ENCODE measurements at regions not wholly inside any gene's neighbourhood (a gene's known extent, or its start where the extent isn't known, plus 50 kb on each side); places are given as distances from the start of the nearest gene placed in this dataset.

DNA sequence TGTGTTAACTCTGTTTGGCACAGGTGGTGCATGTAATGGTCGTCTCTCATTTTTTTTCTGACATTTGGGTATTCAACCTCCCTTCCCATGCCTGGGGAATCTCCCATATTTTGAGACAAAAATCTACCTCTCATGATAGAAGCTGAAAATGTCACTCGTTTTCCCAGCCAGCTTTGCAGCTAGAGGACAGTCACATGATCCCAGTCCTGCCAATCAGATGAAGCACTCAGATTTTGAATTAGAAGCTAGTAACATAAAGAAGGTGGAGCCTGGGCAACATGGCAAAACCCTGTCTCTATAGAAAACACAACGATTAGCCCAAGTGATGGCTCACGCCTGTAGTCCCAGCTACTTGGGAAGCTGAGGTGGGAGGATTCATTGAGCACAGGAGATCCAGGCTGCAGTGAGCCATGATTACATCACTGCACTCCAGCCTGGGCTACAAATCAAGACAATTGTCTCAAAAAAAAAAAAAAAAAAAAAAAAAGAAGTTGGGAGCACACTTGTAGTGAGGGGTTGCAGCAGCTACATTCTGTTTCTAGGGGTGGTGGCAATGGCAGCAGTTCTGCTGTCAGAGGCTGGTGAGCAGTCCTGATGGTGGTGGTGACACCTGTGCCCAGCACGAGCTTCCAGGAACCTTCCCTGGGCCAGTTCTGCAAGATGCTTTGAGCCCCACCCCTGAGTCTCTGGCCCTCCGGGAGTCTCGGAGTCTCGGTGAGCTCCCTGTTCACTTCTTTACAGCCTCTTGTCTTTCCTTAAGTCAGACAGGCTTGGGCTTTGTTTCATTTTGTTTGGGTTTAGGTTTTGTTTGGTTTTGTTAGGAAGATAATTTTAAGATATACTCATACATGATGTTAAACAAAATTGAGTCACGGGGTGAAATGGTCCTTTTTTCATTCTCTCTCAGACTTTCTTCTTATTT is 94.1 kb upstream of the KCNG1 start:
- Histone ChIP-seq H3K4me1 (no peaks in the 10 kb centered on the region), H3K9me3 (replicated peaks) (no peaks in the 10 kb centered on the region), H3K27ac (replicated peaks) (no peak overlapping the region), H3K27me3 (ENCODE audit: low read depth) (peaks cover 94% of the 10 kb centered on the region), H3K36me3 (no peaks in the 10 kb centered on the region), H3K4me3 (no peak overlapping the region)
- DNase-seq, result no peak
- TF ChIP-seq, protein P1, sequence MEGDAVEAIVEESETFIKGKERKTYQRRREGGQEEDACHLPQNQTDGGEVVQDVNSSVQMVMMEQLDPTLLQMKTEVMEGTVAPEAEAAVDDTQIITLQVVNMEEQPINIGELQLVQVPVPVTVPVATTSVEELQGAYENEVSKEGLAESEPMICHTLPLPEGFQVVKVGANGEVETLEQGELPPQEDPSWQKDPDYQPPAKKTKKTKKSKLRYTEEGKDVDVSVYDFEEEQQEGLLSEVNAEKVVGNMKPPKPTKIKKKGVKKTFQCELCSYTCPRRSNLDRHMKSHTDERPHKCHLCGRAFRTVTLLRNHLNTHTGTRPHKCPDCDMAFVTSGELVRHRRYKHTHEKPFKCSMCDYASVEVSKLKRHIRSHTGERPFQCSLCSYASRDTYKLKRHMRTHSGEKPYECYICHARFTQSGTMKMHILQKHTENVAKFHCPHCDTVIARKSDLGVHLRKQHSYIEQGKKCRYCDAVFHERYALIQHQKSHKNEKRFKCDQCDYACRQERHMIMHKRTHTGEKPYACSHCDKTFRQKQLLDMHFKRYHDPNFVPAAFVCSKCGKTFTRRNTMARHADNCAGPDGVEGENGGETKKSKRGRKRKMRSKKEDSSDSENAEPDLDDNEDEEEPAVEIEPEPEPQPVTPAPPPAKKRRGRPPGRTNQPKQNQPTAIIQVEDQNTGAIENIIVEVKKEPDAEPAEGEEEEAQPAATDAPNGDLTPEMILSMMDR (IDR thresholded peaks at IDR 0.05; ENCODE audit: borderline replicate concordance), result no peak
- intact Hi-C loops (cut with micrococcal nuclease), result no loop called here

DNA sequence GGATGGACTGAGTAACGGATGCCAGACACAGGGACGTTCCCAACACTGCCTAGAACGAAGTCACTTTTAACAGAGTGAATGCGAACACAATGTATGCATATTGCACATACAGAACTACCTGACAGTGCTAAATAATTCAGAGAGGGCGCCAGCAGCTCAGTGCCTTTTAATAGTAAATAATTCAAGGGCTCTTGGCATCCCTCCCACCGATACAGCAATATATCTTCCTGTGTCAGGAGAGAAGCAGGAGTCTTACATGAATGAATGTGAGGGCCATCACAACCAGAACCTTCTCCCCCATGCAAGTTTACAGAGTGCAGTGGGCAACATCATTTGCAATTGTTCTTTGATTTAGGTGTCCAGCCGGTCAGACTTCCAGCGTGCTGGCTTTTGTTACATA is 88.4 kb upstream of the KCNG1 start:
- no peak for DNase-seq
- no peaks in the 10 kb centered on the region for H3K36me3 ChIP-seq

DNA sequence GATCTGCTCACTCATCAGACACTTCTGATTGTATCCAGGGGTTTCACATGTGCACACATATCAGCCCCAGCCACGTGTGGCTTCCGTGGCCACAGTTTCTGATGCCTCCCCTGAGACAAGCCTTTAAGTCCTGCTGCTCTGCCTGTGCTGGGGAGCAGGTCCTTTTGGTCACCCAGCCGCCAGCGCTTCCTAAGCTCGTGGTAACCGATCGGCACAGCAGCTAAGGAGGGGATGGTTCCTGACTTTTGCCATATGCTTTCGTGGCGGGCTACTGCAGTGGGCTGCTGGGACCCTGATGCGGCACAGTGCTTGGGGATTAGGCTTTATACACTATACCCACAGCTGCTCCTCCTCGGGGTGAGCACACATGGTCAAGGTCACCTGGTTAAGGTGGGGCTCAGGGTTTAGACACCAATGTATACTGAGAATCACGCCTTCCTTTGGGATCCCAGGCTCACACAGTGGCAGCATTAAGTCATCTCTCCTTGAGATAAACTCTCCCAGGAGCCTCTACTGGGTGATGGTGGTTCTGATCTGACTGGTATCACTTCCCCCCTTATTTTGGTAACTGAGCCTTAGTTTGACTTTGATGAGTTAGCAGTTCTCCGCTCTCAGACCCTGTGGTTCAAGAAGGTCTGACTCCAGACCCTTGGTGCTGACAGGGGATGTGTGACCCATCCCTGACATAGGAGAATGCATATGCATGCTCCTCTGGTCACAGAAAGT is 85.9 kb upstream of the KCNG1 start:
- Histone ChIP-seq H3K9me3 (replicated peaks) (no peaks in the 10 kb centered on the region), H3K27me3 (ENCODE audit: low read depth) (peaks cover 58% of the 10 kb centered on the region), H3K27ac (replicated peaks) (no peak overlapping the region), H3K4me1 (no peaks in the 10 kb centered on the region), H3K4me3 (no peak overlapping the region), H3K36me3 (no peaks in the 10 kb centered on the region)
- DNase-seq, result no peak
- TF ChIP-seq, protein P1 (IDR thresholded peaks at IDR 0.05; ENCODE audit: borderline replicate concordance), result no peak
- intact Hi-C loops (cut with micrococcal nuclease), result no loop called here

More for the DNA sequence above, 88.4 kb upstream of the KCNG1 start:
- intact Hi-C loops (cut with micrococcal nuclease), result no loop called here
- TF ChIP-seq, protein P1 (IDR thresholded peaks at IDR 0.05; ENCODE audit: borderline replicate concordance), result no peak
- no peak overlapping the region for H3K4me3 ChIP-seq
- no peaks in the 10 kb centered on the region for H3K4me1 ChIP-seq
- H3K27ac ChIP-seq (replicated peaks), result no peak overlapping the region
- peaks cover 81% of the 10 kb centered on the region for H3K27me3 ChIP-seq (ENCODE audit: low read depth)
- H3K9me3 ChIP-seq (replicated peaks), result no peaks in the 10 kb centered on the region

DNA sequence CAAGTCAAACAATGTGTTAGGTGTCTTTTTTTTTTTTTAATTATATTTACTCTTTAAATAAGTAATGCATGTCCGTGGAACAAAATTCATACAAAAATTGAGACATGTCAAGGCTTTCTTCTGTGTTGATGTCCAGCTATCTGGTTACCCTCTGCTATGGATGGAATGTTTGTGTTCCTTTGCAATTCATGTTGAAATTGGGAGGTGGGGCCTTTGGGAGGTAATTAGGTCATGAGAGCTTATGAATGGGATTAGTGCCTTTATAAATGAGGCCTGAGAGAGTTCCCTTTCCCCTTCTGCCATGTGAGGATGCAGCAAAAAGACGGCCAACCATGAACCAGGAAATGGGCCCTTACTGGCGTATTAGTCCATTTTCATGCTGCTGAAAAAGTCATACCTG is 83.1 kb upstream of the KCNG1 start:
- H3K36me3 ChIP-seq, result no peaks in the 10 kb centered on the region
- DNase-seq, result no peak
- intact Hi-C loops (cut with micrococcal nuclease), result no loop called here
- TF ChIP-seq, protein P1 (IDR thresholded peaks at IDR 0.05; ENCODE audit: borderline replicate concordance), result no peak
- H3K9me3 ChIP-seq (replicated peaks), result no peaks in the 10 kb centered on the region
- no peak overlapping the region for H3K4me3 ChIP-seq
- peaks cover 57% of the 10 kb centered on the region for H3K27me3 ChIP-seq (ENCODE audit: low read depth)
- no peaks in the 10 kb centered on the region for H3K4me1 ChIP-seq
- H3K27ac ChIP-seq (replicated peaks), result no peak overlapping the region

DNA sequence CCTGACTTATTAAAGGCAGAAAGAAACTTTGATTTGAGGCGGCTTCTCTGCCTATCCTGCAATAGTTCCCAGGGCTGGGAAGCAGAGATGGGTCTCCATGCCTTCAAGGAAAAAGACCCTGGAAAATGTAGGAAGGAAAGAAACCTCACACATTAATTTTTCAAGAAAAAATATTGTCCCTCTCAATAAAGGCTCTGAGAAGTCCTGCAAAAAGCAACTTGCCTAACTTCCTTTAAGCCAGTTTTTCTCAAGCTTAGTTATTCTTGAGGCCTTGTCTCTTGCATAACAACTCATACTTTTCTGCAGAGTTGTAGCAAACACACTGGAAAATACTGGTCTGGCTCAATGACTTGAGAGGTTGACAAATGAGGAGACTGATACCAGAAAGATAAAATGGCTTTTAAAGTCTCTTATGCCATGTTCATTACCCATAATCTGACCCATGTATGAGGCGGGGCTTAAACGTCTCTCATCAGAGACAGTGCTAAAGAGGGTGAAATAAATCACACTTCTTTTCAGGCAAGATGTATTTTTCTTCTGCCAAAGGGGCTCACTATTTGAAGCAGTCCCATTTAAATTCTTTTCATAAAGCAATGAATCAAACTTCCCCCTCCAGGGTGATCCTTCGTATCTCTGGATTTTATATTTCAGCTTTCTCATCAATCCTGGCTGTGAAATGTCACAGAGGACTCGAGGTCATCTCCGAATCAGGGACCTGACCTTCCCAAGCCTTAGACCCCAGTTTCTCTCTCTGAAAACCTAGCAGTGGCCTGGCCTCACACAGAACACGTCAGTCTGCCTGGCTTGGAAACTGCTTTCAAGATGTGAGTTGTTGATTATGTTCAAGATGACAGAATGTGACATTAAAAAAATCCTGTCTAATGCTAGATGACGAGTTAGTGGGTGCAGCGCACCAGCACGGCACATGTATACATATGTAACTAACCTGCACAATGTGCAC is 82.3 kb upstream of the KCNG1 start:
- intact Hi-C loops (cut with micrococcal nuclease), result no loop called here
- no peak for DNase-seq
- Histone ChIP-seq H3K4me3 (no peak overlapping the region), H3K9me3 (replicated peaks) (no peaks in the 10 kb centered on the region), H3K4me1 (no peaks in the 10 kb centered on the region), H3K27me3 (ENCODE audit: low read depth) (peaks cover 57% of the 10 kb centered on the region), H3K27ac (replicated peaks) (no peak overlapping the region), H3K36me3 (no peaks in the 10 kb centered on the region)
- TF ChIP-seq, protein P1 (IDR thresholded peaks at IDR 0.05; ENCODE audit: borderline replicate concordance), result no peak
